ENCODE measurements at regions not wholly inside any gene's neighbourhood (a gene's known extent, or its start where the extent isn't known, plus 50 kb on each side); places are given as distances from the start of the nearest gene placed in this dataset.

GRCh38 chr7:52362521-52362920 is 672.9 kb upstream of the POM121L12 start:
- H3K27ac ChIP-seq, result no peak overlapping the region
- no peaks in the 10 kb centered on the region for H3K9me3 ChIP-seq
- WGBS, 5 donors, result 85 to 96% (median 94%) methylated on average over 12 to 19 of the region's 19 CpGs
- no peak for DNase-seq
- intact Hi-C loops (cut with DNase I; ENCODE audit: low total_unique reads), result no loop called here
- no peaks in the 10 kb centered on the region for H3K36me3 ChIP-seq
- TF ChIP-seq EP300 (IDR thresholded peaks at IDR 0.05), result no peak
- no peak for TF ChIP-seq POLR2AphosphoS5 (IDR thresholded peaks at IDR 0.05)
- TF ChIP-seq POLR2A (IDR thresholded peaks at IDR 0.05), result no peak
- TF ChIP-seq CTCF (IDR thresholded peaks at IDR 0.05), result no peak
- H3K4me3 ChIP-seq, result no peak overlapping the region
- no peaks in the 10 kb centered on the region for H3K4me1 ChIP-seq
- H3K27me3 ChIP-seq, result no peaks in the 10 kb centered on the region

GRCh38 chr7:52360541-52360940 is 674.9 kb upstream of the POM121L12 start:
- H3K4me1 ChIP-seq, result no peaks in the 10 kb centered on the region
- H3K4me3 ChIP-seq, result no peak overlapping the region
- DNase-seq, result no peak
- intact Hi-C loops (cut with DNase I; ENCODE audit: low total_unique reads), result no loop called here
- 45 to 58% (median 55%) methylated on average over 3 of the region's 3 CpGs for WGBS, 5 donors
- no peak overlapping the region for H3K27ac ChIP-seq
- TF ChIP-seq POLR2A (IDR thresholded peaks at IDR 0.05), result no peak
- TF ChIP-seq POLR2AphosphoS5 (IDR thresholded peaks at IDR 0.05), result no peak
- no peak for TF ChIP-seq CTCF (IDR thresholded peaks at IDR 0.05)
- no peak for TF ChIP-seq EP300 (IDR thresholded peaks at IDR 0.05)
- H3K27me3 ChIP-seq, result no peaks in the 10 kb centered on the region
- H3K36me3 ChIP-seq, result no peaks in the 10 kb centered on the region
- no peaks in the 10 kb centered on the region for H3K9me3 ChIP-seq

GRCh38 chr7:52355053-52355452 is 680.4 kb upstream of the POM121L12 start:
- intact Hi-C loops (cut with DNase I; ENCODE audit: low total_unique reads), result no loop called here
- WGBS, 5 donors, result 53 to 70% (median 60%) methylated on average over 3 of the region's 3 CpGs
- Histone ChIP-seq H3K9me3 (no peaks in the 10 kb centered on the region), H3K27ac (no peak overlapping the region), H3K27me3 (no peaks in the 10 kb centered on the region), H3K4me1 (no peaks in the 10 kb centered on the region), H3K4me3 (no peak overlapping the region), H3K36me3 (no peaks in the 10 kb centered on the region)
- DNase-seq, result peak in 1 of 2 donors; percentile 39
- no peak for TF ChIP-seq CTCF (IDR thresholded peaks at IDR 0.05)
- TF ChIP-seq EP300 (IDR thresholded peaks at IDR 0.05), result no peak
- no peak for TF ChIP-seq POLR2AphosphoS5 (IDR thresholded peaks at IDR 0.05)
- TF ChIP-seq POLR2A (IDR thresholded peaks at IDR 0.05), result no peak

DNA sequence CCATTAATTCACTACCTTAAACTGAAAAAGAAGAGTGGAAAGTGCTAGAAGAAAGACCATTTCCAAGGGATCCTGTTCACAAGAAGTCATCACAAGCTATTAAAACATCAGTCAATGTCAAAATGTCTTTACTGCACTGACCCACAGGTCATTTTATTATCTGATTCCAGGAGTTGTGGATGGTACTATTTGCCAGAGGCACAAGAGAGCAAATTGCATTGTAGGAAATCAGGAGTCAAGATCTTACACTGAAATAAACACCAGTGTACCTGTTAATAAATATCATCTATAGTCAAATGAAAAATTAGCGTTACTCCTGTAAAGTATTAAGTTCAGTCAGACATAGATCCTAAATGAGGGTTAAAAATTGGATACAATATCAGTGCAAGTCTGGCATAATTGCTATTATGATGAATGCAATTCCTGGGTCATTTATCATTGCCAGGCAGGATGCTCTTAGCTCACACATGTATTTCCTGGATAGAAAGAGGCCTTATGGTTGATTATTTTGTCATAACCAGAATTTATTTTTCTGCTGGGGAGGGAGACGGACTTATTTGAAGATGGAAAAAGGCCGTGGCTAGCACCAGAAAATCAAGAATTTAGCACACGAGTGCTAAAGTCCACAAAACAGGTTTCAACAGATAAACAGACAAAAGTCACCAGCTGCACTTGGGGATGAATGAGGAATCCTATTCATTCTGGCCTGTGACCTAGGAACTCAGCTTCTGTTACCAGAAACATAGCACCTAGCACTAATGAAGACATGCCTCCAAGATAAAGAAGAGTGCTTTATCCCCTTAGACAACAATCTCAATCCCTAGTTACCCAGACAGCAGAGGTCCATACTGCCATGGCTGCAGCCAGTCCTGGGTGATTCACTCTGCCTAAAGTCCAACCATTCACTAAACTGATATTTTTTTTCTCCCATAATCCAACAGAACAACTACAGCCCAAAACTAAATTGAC is 683.1 kb upstream of the POM121L12 start:
- WGBS, 5 donors, result 39 to 57% (median 48%) methylated on average over 4 of the region's 4 CpGs
- intact Hi-C loops (cut with DNase I; ENCODE audit: low total_unique reads), result no loop called here
- H3K27ac ChIP-seq, result no peak overlapping the region
- H3K9me3 ChIP-seq, result no peaks in the 10 kb centered on the region
- no peaks in the 10 kb centered on the region for H3K27me3 ChIP-seq
- no peaks in the 10 kb centered on the region for H3K4me1 ChIP-seq
- no peak overlapping the region for H3K4me3 ChIP-seq
- no peaks in the 10 kb centered on the region for H3K36me3 ChIP-seq
- no peak for DNase-seq
- no peak for TF ChIP-seq EP300 (IDR thresholded peaks at IDR 0.05)
- TF ChIP-seq POLR2A (IDR thresholded peaks at IDR 0.05), result no peak
- no peak for TF ChIP-seq POLR2AphosphoS5 (IDR thresholded peaks at IDR 0.05)
- TF ChIP-seq CTCF (IDR thresholded peaks at IDR 0.05), result no peak
